ENCODE measurements at regions not wholly inside any gene's neighbourhood (a gene's known extent, or its start where the extent isn't known, plus 50 kb on each side); places are given as distances from the start of the nearest gene placed in this dataset.

DNA sequence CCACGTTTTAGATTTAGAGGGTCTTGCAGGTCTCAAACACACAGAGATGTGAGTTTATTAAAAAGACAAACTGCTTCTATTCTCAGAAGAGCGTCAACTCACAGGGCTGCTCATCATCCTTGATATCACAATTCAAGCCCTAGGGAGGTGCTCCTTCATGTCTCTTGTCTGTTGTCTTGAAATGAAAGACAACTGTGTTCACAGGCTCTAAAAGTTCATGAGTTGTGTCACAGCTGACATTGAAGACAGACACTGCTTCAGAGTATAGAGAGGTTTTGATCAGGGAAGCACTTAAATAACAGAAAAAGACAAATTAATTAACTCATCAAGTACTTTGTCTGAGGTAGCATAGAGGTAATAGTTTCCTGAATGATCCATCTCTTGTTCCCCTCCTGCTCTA, 1917.6 kb upstream of the WWC1 start:
- DNase-seq: no peak

DNA sequence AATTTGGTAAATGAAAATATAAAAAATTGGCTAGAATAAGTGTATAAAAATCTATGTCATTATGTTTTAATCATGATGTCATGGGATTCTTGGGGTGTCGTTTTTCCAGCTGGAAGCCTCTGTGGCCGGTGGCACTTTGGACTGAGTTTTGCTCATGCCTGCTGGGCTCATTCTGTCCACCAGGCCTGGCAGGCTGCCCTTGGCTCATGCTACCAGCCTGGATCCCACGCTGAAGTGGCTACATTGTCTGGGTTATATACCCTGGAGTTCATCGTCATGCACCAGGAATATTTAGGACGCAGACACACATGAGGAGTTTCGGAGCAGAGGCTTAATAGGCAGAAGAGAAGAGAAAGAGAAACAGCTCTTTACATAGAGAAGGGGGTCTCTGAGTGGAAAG, 1913.7 kb upstream of the WWC1 start:
- DNase-seq: no peak

DNA sequence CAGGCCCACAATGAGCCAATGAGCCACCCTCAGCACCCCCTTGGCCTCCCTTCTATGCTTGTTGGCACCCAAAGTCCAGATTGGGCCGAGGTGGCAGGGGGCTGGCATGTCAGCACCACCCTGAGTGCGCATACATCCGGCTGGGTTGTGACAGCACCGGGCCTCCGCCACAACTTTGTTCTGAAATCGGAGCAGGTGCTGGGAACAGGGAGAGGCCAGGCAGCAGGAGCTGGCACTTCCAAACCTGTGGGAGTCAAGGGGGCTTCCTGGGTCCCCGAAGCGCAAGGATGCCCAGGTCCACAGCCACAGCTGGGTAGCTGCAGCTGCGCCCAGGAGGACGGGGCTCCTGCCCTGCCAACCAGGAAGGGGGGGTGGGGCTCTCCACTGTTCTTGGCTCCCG, 1911.9 kb upstream of the WWC1 start:
- DNase-seq: no peak

DNA sequence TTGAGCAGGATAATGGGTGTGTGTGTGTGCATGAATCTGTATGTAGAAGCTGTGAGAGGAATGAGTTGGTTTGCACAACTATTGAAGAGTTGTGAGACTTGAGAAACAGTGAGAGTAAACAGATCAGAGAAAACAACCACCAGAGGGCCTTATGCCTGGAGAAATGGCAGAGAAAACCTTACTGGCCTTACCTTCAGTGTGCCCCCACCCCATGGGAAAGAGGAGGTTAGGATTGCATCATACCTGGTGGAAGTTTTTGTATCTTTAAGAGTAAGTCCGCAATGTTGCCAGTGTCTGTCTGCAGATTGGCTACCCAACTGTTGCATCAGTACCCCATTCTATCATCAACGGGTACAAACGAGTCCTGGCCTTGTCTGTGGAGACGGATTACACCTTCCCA, 1909.4 kb upstream of the WWC1 start:
- DNase-seq: no peak

DNA sequence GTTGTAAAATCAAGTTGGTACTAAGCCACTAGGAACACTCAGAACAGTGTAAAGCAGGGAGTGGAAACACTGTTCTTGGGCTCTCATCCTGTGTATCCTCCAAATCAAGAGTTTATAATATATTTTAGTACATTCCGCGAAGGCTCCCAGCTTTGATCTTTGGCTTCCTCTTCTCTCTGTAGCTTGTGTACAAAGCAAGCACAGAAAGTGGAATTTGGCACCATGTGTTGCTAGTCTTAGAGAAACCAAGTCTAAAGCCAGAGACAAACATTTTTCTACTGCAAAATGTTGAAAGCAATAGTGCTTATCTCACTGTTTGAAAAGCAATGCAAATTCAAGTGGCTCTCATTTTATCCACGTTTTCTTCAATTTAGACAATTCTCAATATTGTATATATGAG, 1893.3 kb upstream of the WWC1 start:
- DNase-seq: no peak

DNA sequence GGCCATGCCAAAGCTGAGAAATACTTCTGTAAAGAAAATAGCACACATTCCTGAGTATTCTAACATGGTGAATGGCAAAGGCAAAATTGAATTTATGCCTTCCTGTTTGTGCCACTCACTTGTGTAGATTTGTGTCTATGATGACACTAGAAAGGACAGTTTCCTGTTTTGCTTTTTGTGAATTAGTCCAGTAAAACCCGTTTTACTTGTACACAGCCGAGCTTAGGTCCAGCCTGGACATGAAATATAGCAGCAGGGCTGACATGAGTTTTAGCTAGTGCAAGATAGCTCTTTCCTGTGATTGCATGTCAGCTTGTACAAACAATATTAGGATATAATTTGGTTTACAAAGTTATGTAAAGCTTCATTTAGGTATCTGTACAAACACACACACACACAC, 1891.7 kb upstream of the WWC1 start:
- DNase-seq: no peak

DNA sequence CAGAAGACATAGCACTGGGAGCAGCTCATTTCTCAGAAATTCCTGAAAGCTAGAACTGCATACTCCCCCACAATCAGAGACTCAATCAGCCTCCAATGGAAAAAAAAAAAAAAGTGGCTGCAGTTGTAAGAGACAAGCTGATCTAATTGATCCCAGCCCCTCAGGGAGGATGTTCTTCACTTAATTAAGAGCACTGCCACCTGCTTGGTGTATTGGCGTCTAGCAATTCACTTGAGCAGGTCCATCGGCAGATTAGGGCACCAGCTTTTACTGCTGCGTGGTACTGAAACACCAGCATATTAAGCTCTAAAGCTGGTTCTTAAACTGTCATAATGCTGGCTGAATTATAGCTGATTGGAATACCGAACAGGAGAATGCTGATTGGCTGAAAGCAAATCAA, 1890.1 kb upstream of the WWC1 start:
- no peak for DNase-seq

DNA sequence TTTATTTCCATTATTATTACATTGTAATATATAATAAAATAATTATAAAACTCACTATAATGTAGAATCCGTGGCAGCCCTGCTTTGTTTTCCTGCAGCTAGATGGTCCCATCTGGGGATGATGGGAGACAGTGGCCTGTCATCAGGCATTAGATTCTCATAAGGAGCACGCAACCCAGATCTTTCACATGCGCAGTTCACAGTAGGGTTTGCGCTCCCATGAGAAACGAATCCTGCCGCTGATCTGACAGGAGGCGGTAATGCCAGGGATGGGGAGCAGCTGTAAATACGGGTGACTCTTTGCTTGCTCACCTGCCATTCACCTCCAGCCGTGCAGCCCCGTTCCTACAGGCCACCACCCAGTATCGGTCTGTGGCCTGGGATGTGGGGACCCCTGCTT, 1879.3 kb upstream of the WWC1 start:
- DNase-seq: no peak

DNA sequence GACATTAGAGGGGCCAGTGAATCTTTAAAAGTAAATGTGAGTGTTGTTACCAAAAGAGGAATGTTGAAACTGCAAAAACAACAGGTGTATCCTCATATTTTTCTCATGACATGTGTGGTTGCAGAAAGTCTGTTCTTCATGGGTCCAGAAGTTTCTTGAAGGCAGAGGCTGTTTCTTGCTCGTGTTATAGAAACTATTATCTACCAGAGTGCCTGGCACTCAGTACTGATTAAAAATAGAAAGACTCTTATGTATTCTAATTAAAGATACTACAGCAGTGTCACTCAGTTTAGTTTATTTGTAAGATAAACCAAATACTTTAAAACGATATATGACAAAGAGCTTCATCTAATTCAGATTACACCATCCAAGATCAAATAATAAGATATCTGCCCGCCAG, 1864.2 kb upstream of the WWC1 start:
- DNase-seq: no peak

DNA sequence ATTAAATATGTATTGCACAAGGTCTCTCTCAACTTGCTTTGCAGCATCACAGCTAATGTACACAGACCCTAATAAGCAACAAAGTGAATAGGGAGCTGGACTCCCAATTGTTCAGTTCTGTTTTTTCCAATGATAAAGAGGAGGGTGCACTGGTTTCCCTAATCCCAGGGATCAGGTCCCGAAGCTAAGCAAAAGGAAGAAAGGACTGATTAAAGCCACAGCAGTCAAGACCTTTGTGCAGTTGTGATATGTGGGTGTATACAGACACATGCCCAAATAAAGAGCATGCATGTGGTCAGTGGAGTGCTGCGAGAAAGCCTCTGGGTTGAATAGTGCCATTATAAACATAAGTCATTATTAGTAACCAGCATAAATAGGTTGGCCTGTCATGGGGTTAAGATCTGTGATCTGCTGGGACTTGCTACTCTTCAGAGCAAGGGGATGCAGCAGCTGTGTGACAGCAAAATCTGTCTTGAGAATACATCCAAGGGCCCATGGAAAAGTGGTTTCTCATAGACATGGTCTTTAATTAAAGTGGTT, 1863.1 kb upstream of the WWC1 start:
- no peak for DNase-seq

DNA sequence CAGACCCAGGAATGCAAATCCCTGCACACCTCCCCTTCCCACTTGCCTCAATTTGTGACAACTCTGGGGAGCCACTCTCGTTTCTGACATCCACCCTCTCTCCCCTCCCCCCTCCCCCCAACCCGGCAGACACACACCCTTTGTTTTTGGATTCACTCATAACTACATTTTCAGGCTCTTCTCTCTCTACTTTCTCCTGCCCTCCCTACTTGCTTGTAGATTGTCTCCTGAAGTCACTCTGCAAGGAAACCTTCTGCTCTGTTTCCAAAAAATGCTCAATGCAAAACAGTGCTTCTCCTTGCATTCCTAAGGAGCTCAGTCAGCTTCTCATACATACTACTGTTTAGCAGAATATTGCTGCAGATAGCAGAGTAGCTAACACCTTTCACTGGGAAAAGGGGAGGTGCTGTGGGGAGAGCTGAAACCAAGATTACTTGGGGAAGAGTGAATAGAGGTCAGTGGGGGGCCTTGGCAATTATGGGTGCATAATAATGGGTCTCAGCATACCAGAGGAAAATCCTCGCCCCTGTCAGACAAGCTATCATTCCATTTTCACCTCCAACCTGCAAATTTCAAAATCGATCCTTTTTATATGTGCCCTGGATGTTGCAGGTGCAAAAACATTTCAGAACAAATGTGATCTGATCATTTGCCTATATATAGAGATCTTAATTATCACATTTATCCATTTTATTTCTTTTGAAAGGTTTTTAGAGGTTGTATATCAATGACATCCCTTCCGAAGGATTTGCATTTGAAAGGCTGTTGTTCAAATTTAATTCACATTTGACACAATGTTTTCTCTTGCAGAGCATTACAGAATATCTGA, 1860.7 kb upstream of the WWC1 start:
- DNase-seq: no peak

DNA sequence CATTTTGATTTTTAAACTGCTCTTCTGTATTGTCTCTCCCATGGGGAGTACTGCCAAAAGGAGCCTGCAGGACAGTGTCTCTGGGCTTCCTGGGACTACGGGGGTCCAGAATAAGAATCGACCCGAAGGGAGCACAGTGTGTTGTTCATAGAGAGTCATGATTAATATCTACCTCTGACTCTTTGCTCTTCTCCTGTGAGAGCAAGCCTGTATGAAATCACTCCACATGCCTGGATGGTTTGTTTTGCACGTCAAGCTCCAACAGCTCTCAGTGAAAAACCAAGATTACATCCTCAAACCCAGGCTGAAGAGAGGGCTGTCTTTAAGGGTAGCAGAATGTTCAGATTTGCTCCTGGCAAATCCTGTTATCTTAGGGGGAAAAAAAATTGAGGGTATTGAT, 1860.0 kb upstream of the WWC1 start:
- no peak for DNase-seq

DNA sequence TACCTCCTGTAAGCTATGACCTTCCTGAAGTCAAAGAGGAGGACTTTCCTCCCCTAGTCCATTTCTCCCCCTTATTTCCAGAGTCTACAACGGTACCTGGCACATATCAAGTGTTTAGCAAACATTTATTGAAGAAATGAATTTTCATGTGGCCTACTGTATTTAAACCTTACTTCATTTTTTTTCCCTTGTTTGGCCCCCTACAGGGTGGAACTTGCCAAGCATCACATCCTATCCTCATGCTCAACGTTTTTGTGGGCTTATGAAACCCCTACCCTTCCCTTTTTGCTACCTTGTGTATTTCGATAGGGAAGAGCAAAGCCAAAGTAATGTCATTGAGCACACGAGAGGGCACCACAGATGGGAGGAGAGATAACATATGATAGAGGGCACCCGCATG, 1857.8 kb upstream of the WWC1 start:
- DNase-seq: no peak

DNA sequence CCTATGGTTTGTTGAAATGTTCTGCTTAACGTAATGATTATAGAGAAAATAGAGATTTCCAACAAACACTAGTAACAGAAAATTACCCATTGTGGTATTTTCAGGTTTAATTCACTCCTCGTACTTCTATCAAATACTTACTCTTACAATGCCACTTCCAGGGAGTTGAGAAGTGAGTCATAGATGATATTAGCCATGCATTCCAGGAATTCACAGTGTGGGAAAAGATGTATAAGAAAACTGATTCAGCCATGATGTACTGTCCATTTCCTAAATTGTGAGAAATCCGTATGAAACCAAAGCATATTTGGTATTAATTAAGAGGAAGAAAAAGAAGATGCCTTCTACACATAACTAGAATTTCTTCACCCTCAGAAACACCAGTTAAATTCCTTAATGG, 1854.6 kb upstream of the WWC1 start:
- DNase-seq: no peak

DNA sequence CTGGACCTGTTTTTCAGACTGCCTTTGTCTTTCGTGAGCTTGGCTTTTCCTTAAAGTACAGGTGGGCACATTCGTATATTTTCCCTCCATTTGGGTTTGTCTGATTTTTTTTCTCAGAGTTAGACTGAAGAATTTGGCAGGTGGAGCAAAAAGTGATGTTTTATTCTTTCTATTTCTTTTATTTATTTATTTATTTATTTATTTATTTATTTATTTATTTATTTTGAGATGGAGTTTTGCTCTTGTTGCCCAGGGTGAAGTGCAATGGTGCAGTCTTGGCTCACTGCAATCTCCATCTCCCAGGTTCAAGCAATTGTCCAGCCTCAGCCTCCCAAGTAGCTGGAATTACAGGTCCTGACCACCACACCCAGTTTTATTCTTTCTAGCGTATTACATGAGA, 1805.1 kb upstream of the WWC1 start:
- no peak for DNase-seq

DNA sequence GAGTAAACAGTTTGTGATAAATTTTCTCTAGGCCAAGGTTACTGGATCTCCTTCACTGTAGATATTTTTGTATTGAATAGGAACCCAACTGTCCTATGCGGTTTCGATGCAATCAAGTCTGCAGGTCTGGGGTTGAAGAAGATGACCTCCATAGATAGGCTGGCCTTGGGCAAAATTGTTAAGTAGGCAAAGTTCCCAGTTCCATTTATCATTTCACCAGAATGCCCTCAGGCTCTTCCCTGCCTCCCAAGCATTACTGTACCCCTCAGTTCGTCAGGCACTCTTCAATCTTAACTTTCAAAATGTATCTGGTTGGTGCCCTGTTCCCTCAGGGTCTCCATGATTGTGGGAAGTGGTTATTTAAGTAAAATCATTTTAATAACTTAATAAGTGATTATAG, 1802.9 kb upstream of the WWC1 start:
- DNase-seq: no peak

DNA sequence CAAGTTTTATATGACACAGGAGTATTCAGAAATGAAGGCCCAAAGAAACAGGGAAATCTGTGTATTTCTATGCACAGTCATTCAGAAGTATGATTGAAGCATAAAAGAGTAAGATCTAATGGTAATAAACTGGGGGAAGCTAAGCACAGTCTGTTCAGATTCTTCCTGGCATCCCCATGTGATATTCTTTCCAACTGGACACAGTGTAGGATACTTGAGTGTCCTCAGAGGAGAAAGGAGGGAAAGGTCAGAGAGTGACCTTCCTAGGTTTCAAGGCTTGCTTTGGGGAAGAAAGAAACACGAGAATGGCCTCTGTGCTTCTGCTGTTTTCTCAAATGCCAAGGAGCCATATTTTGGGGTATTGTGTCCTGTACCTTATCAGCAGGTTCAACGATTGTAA, 1798.4 kb upstream of the WWC1 start:
- DNase-seq: no peak

DNA sequence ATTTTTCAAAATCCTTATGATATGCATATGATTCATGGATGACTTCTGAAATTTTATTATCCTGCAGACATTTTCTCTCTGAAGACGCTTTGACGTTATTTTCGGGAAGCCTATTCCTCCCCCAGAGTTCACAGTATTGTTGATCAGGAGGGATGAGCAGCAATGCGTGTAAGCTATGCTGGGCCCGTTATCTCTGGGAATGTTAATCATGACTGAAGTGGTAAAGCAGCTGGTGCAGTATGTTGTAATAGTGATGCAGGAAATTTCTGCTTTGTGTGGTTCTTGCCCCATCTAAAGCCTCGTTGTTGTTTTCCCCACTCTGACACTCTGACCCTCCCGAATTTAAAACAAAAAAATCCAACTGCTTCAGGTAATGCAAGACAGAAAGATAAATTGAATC, 1797.8 kb upstream of the WWC1 start:
- no peak for DNase-seq

DNA sequence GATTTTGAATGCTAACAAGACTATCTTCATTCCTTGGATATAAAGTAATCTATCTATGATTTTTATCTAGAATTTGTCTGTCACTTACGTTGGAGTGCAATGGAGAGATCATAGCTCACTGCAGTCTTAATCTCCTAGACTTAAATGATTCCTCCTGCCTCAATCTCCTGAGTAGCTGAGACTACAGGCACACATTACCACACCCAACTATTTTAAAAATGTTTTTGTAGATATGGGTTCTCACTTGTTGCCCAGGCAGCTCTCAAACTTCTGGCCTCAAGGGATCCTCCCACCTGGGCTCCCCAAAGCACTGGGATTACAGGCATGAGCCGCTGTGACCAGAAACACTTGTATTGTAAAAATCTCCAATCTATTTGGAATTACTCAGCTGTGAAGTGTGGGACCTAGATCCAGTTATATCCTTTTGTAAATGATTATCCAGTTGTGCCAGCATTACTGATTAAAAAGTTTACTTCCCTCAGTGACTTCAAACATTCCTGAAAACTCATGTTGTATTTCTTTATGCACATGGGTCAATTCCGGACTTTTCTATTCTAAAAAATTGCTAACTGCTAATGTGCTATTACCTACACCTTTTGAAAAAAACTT, 1793.8 kb upstream of the WWC1 start:
- DNase-seq: no peak

DNA sequence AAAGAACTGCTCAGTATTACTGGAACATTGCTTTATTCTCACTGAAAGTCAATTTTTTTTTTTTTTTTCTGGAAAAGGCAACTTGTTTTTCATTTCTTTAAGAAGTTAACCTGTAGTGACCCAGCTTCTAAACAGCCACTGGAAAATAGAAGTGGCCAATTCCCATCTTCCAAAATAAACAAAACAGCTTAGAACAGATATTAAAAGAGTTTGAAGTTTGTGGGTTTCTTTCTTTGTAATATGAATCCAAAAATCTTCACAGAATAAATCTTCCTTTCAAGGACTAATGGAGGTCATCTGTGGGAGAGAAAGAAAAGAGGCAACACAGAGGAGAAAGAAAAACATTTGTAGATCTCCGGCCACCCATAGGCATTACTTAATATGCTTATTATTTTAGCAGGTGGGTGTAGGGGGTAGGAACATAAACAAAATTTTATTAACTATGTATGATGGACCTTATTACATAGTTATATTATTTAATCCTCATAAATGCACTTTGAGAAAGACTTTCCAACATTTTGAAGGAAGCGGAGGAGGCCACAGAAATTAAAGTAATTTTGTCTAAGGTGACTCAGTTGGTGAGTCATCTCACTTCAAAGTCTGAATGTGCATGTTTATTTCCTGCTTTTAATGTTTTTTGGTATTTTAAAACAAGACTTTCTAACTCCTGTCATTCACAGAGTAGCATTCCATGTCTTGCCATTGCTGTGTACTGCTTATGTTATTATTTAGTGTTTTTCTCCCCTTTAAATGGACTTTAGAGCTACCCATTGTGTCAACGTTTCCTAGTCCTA, 1791.8 kb upstream of the WWC1 start:
- no peak for DNase-seq

DNA sequence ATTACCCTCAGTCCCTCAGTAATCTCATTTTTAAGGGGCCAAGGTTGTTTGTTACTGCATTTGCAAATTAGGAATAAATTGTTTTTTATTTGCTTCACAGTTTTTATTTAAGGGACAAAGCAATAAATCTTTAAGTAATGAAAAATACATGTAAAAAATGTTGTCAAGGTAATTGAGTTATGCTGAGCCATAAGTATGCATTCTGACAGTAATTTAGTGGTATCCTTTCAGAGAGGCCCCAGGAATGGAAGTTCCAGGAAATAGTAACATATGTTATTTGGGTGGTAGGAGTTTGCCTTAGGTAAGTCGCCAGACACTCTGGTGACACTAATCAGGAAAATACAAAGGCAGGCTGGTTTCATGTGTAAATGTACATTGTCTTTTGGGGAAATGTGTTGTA, 1787.9 kb upstream of the WWC1 start:
- no peak for DNase-seq

DNA sequence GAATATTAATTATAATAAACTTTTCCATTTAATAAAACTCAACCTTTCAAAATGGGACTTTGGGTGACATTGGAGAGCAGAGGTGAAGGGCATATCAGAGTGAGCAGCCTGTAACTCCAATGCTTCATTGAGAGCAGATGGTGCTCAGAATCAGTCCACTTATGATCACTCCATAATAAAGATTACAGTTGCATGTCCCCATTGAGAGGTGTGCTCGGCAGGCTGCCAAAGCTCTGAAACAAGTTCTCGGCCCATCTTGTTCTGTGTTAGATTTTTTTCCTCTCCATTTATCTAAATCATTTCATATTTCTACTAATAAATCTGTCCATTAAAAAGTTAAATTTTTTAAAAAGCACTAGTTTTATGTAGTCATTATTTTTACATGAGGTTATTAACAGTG, 1786.4 kb upstream of the WWC1 start:
- DNase-seq: no peak

DNA sequence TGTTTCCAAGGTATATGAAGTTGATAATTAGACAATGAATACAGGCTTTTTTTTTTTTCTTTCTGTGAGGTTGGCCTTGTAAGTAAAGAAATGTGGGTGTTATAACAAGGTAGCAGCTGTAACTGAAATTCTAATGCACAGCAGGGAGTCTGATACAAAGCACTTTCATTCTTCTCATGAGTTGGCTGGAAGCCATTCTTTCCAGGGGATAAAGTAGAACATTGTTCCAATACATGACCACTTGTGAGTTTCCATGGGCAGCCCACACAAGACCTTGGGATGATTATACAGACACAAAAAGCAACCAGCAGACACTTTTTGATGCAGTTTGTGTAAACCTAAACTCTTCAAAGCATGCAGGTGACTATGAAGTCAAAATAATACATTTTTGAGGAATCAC, 1785.9 kb upstream of the WWC1 start:
- no peak for DNase-seq

Measured in stimulated activated CD4-positive, alpha-beta T cell treated with anti-CD3 and anti-CD28 coated beads, Interleukin-2, amount 100 ng/mL, for 48 hours (primary cell).